ENCODE measurements at regions not wholly inside any gene's neighbourhood (a gene's known extent, or its start where the extent isn't known, plus 50 kb on each side); places are given as distances from the start of the nearest gene placed in this dataset.
"Not testable (repeated sequence)": the region's sequence is repeated elsewhere in the genome, so short reads cannot be mapped to it uniquely, and the experiment has no call there.

GRCh38 chr9:30630459-30630858 is 1754.0 kb upstream of the ACO1 start:
- no peak overlapping the region for H3K27ac ChIP-seq
- no peaks in the 10 kb centered on the region for H3K27me3 ChIP-seq
- no peaks in the 10 kb centered on the region for H3K9me3 ChIP-seq
- H3K4me3 ChIP-seq, result no peak overlapping the region
- H3K36me3 ChIP-seq, result no peaks in the 10 kb centered on the region
- ATAC-seq, result no peak
- TF ChIP-seq, protein P1, sequence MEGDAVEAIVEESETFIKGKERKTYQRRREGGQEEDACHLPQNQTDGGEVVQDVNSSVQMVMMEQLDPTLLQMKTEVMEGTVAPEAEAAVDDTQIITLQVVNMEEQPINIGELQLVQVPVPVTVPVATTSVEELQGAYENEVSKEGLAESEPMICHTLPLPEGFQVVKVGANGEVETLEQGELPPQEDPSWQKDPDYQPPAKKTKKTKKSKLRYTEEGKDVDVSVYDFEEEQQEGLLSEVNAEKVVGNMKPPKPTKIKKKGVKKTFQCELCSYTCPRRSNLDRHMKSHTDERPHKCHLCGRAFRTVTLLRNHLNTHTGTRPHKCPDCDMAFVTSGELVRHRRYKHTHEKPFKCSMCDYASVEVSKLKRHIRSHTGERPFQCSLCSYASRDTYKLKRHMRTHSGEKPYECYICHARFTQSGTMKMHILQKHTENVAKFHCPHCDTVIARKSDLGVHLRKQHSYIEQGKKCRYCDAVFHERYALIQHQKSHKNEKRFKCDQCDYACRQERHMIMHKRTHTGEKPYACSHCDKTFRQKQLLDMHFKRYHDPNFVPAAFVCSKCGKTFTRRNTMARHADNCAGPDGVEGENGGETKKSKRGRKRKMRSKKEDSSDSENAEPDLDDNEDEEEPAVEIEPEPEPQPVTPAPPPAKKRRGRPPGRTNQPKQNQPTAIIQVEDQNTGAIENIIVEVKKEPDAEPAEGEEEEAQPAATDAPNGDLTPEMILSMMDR (IDR thresholded peaks at IDR 0.05), result no peak
- TF ChIP-seq POLR2A (IDR thresholded peaks at IDR 0.05), result no peak
- intact Hi-C loops (cut with DNase I), result no loop called here
- DNase-seq, result no peak
- H3K4me1 ChIP-seq, result no peaks in the 10 kb centered on the region

- peaks cover 0 to 26% (median 1%) of the 10 kb centered on the region in 12 donors for H3K9me3 ChIP-seq
- intact Hi-C loops (cut with DNase I); H3K27ac ChIP-seq; DNase-seq; H3K4me3 ChIP-seq; ATAC-seq; H3K4me1 ChIP-seq; H3K27me3 ChIP-seq; H3K36me3 ChIP-seq: not testable (repeated sequence)
- WGBS, 4 donors, result 86 to 89% (median 88%) methylated on average over 6 of the region's 6 CpGs
These were observed 1737.8 kb upstream of the ACO1 start for GRCh38 chr9:30646639-30647038.

- WGBS, 4 donors, result 75 to 79% (median 76%) methylated on average over 5 of the region's 5 CpGs
- Histone ChIP-seq H3K9me3 (no peaks in the 10 kb centered on the region), H3K4me1 (no peaks in the 10 kb centered on the region), H3K4me3 (no peak overlapping the region), H3K36me3 (no peaks in the 10 kb centered on the region), H3K27me3 (no peaks in the 10 kb centered on the region), H3K27ac (no peak overlapping the region)
- ATAC-seq (no peak), DNase-seq (no peak)
- intact Hi-C loops (cut with DNase I), result no loop called here
- TF ChIP-seq, protein P1 (IDR thresholded peaks at IDR 0.05), result no peak
These were observed 1722.5 kb upstream of the ACO1 start for GRCh38 chr9:30661925-30662324.

GRCh38 chr9:30670805-30671562 is 1713.5 kb upstream of the ACO1 start:
- no peak overlapping the region for H3K27ac ChIP-seq
- H3K9me3 ChIP-seq, result no peaks in the 10 kb centered on the region
- DNase-seq (no peak), ATAC-seq (no peak)
- H3K36me3 ChIP-seq, result no peaks in the 10 kb centered on the region
- 85 to 87% (median 86%) methylated on average over 6 to 13 of the region's 13 CpGs for WGBS, 4 donors
- H3K4me1 ChIP-seq, result no peaks in the 10 kb centered on the region
- no peaks in the 10 kb centered on the region for H3K27me3 ChIP-seq
- TF ChIP-seq, protein P1 (IDR thresholded peaks at IDR 0.05), result no peak
- TF ChIP-seq POLR2A (IDR thresholded peaks at IDR 0.05), result no peak
- no peak overlapping the region for H3K4me3 ChIP-seq
- intact Hi-C loops (cut with DNase I), result no loop called here

DNA sequence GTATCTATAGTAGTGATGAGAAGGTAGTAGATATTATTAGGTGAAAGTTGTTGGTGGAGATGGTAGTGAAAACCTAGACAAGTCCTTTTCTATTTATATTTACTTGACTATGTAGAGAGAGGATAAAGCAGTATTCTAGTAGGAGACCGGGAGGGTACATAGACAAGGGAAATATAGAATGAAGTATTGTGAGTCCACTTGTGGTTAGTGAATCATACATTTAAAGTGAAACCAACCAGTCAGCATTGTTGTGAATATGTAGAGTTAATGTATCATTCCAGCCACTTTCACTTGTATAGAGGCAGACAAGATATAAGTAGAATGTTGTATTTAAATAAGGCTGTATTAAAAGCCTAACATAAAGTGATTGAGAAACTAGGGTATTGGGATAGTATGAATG is 1711.3 kb upstream of the ACO1 start:
- intact Hi-C loops (cut with DNase I), result no loop called here
- H3K36me3 ChIP-seq, result no peaks in the 10 kb centered on the region
- H3K27me3 ChIP-seq, result no peaks in the 10 kb centered on the region
- no peak overlapping the region for H3K27ac ChIP-seq
- H3K4me3 ChIP-seq, result no peak overlapping the region
- H3K4me1 ChIP-seq, result no peaks in the 10 kb centered on the region
- TF ChIP-seq, protein P1 (IDR thresholded peaks at IDR 0.05), result no peak
- no peak for TF ChIP-seq POLR2A (IDR thresholded peaks at IDR 0.05)
- 89 to 97% (median 95%) methylated on average over 1 of the region's 1 CpG for WGBS, 4 donors
- ATAC-seq (no peak), DNase-seq (no peak)
- H3K9me3 ChIP-seq, result peaks cover 0 to 2% (median 0%) of the 10 kb centered on the region in 12 donors
